ENCODE measurements at regions not wholly inside any gene's neighbourhood (a gene's known extent, or its start where the extent isn't known, plus 50 kb on each side); places are given as distances from the start of the nearest gene placed in this dataset.

DNA sequence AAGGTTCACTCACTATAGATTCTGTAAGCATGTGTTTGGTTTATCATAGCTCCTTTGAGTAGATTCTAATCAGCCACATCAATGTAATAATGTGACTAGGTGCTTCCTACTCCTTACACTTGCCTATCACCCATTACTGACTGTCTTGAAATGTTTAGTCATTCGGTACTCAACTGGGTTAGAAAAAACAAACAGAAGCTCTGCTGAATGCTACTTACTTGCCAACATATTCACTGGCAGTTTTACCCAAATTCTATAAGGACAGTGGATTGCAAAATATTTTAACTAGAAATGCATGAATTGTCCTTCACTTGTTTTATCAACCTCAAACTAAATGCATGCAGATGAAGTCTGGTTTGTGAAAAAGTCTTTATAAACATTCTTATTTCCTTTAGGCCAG lies 352.1 kb upstream of the ALCAM start:
- no peak for DNase-seq (ENCODE audit: low spot score)

DNA sequence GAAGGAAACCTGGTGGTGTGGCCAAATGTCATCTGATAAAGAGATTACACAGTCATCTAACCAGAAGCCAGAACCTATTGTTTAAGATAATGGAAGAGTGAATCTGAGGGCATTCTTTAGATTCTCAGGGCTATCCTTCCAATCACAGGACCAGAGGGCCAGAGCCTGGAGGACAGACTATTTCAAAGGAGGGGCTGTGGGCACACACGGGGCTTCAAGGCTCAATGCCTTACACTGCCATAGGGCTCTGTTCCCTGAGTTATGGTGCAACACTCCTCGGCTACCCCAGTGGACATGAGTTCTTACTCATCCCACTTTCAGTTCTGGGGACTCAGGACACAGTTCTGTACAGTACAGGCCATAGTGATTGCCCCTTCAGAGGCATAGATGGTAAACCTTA lies 343.9 kb upstream of the ALCAM start:
- no peak for DNase-seq (ENCODE audit: low spot score)

DNA sequence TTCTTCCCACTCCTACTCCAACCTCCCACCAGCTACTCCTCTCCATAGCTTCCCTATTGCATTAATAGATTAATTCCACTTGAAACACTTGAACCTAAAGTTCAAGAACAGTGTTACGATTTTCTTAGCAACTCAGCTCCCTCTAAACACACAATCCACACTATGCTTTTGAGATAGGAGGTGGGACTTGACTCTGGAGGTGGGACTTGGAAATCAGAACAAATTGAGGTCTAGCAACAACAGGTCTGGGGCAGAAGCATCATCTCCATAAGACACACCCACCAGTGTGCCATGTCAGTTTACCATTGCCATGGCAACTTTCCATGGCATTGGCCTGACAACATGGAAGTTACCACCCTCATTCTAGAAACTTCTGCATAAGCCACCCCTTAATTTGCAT lies 336.5 kb upstream of the ALCAM start:
- no peak for DNase-seq (ENCODE audit: low spot score)

DNA sequence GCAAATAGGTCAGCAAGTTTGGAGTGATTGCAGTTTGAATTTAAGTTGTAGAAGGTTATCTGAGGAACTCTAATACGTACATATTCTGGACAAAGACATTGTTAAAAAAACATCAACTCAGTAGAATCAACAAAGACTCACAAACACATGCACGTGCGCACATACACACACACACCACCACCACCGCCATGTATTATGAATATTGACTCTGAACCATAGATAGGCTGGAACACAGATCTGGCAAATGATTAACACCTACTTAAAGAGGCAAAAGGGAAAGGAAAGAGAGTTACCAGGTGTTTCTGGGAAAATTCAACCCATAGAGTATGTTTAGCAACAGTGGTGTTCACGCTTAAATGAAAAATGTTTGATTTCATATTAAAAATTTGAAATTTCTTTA lies 334.2 kb upstream of the ALCAM start:
- no peak for DNase-seq (ENCODE audit: low spot score)

DNA sequence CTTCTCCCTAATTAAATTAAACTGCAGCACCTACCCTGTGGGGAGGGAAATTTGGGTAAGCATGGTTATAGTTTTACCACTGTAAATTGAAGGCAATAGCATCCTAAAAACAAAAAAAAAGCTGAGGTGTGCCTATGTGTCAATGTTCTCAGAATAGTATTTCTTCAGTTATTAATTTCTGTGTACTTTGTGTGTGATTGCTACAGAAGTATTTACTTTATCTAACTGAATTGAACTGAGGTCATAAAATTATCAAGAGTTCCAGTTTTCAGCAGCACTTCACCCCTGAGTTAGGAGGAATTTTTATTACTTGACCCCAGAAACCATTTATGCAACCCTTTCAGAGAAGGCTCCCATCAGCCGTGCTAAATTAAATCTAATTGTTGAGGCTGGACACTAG lies 333.6 kb upstream of the ALCAM start:
- no peak for DNase-seq (ENCODE audit: low spot score)

DNA sequence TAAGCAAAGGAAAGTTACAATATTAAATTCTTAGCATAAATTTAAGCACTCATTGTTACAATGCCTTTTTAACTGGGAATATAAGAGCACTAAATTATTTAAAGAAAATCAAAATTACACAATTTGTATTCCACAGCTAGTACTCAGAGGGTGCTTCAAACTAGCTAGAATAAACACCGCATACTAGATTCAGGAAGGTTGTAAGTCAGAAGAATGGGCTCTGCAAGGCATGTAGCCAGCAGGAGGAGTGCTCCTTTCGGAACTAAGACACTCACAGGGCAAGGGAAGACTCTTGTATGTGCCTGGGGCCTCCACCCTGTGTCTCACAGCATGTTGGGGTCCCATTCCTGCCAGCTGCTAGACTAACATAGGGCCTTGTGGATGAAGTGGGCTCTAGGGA lies 327.7 kb upstream of the ALCAM start:
- no peak for DNase-seq (ENCODE audit: low spot score)

DNA sequence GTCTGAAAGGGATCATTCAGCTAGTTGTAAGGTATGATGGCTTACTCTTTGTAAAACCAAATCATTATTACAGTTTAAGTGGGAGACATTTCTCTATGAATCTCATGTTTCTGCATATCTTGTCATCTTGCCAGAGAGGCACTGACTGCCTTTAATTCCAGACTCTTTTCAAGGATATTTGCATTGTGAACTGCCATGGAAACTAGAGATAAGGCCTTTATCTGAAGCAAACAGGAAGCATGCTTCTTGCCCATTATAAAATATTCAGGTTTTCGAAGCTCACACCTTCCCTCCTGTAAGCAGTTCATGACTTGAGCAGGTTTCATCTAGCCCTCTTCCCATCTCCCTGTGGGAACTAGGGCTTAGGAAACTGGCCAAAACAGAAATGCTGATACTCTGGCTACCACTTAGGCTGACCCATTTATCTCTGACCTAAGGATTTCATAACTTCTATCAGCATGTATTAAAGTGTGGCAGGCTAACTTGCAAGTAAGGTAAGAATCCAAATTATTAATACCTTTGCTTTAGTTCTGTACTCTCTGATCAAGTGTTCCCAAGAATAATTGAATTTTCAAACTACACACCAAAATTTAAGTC lies 326.6 kb upstream of the ALCAM start:
- DNase-seq (ENCODE audit: low spot score) = no peak

DNA sequence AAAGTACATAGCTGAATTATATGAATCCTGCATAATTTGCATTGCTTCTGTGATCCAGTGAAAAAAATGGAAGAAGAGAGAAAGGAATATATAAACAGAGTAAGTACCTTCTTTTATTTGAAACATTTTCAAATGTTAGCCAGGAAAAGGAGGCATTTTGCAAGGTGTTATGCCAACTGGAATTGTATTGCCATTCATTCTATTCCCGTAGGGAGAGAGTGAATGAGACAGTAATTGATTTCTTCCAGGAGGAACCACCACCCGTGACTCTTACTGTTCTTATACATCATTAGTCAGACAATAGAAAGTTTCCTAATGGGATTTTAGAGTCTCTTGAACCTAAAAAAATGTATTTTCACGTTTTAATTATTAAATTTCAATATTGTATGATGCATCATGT lies 324.1 kb upstream of the ALCAM start:
- no peak for DNase-seq (ENCODE audit: low spot score)

DNA sequence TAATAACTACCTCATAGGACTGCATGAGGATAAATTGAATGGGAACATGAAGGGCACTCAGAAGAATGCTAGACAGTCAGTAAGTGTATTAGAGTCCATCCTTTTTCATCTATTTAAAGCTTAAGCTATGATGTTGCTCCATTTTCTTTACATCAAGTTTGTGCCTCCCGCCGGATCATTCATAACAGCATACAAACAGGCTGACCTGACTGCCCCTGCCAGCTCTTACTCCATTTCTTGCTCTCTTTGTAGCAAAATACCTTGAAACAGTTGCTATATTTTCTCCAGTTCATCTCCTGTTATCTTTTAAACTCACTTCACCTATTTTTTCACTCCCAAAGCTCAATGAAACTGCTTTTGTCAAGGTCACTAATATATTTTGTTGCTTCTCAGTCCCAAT lies 315.6 kb upstream of the ALCAM start:
- no peak for DNase-seq (ENCODE audit: low spot score)

DNA sequence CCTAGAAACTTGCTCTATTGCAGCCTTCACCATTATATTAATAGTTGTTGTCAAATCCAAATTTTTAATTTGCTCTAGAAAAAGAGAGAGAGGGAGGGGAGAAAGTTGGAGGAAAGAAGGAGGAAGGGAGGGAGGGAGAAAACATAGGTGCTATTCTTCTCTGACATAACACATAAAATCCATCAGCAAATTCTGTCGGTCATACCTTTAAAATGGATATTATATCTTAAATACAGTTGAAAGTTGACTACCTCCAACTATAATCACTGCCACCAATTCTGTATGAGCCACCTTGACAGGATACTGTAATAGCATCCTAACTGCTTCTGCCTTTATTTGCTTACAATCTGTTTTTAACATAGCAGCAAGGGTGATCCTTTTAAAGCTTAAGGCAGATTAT lies 314.7 kb upstream of the ALCAM start:
- DNase-seq (ENCODE audit: low spot score) = no peak

DNA sequence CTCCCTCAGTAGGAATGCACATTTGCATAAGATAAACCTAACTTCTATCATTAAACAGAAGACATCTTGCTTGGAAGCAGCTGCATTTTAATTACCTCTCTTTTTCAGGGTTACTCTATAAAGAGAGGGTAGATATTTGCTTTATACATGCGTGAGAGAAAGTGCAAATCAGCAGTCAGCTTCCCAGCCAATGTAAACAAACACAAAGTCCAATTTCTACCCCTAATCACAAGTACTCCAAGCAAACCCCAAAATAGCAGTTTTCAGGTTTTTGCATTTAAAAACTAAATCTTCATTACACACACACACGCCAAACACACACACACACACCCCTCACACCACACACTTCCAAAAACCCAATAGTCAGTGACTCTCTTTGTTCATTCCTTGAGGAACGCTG lies 303.9 kb upstream of the ALCAM start:
- DNase-seq (ENCODE audit: low spot score) = no peak

DNA sequence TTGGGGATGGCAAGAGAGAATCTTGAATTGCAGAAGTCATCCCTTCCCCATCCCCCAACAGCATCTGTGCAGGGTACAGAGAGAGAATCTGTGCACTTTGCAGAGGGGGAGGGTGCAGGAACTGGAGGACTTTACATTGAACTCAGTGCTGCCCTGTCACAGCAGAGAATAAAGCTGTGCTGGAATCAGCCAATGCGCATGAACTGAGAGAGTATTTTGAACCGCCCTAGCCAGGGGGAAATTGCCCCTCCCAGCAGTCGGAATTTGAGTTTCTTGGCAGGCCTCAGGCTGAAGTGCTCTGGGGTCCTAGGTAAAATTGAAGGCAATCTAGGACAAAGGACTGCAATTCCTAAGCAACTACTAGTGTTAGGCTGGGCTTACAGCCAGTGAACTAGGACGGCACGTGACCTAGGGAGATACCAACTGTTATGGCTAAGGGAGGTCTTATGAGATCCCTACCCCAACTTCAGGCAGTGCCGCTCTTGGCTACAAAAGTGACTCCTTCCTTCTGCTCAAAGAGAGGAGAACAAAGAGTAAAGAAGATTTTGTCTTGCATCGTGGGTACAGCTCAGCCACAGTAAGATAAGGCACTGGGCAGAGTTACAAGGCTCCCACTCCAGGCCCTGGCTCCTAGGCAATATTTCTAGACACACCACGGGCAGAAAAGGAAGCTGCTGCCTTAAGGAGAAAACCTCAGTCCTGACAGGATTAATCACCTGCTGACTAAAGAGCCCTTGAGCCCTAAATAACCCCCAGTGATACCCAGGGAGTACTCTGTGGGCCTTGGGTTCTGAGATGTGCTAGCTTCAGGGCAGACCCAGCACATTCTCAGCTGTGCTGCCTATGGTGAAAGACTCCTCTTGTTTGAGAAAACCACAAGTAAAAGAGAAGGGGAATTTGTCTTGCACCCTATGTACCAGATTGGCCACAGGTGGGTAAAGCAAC lies 300.5 kb upstream of the ALCAM start:
- no peak for DNase-seq (ENCODE audit: low spot score)

DNA sequence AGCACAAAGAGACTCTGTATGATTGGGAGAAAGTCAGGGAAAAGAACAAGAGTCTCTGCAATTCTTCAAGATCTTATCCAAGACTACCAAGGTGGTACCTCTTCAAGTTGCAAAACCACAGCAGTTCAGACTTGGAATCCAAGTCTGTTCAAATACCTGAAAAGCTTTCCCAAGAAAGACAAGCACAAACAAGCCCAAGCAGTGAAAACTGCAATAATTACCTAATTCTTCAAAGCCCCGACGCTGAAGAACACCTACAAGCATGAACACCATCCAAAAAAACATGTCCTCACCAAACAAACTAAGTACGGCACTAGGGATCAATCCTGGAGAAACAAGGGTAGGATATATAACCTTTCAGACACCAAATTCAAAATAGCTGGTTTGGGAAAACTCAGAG lies 299.3 kb upstream of the ALCAM start:
- DNase-seq (ENCODE audit: low spot score) = no peak

DNA sequence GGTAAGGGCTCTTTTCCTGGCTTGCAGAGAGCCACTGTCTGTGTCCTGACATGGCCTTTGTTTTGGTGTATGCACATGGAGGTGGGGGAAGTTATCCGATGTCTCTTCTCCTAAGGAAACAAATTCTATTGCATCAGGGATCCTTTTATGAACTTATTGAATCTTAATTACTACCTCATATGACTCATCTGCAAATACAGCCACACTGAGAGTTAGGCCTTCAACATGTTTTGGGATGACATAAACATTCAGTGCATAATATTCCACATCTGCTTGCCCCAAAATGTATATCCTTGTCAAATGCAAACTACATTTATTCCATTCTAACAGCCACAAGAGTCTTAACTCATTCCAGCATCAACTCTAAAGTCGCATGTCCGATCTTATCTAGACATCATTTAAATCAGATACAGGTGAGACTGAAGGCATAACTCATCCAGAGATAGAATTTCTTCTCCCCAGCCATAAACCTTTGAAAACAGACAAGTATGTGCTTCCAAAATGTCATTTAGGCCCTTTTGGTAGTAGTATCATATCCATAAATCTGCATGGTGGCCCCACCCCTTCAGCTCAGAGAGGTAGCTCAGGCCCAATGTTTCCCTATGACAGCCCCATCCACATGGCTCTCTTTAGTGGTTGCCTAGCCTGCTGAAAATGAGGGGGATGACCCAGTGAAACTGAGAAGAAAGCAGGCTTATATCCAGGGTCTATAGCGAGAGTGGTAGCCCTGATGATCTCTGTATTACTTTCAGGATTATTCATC lies 289.5 kb upstream of the ALCAM start:
- no peak for DNase-seq (ENCODE audit: low spot score)

DNA sequence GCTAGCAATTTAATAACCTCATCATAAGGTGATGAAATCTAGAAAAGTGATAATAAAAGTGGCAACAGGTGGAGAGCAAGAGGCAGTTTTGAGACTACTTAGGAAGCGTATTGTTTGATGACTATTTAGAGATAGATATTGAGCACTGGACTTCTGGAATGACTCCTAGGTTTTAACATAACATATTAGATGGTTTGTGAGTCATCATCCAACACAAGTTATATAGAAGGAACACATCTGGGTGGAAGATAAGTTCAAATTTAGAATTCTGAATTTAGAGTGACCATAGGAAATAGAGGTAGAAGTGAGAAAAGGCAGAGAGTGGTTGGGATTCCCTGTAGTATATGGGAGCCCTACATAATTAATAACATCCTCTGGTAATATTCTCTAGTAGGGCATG lies 282.8 kb upstream of the ALCAM start:
- DNase-seq (ENCODE audit: low spot score) = no peak

DNA sequence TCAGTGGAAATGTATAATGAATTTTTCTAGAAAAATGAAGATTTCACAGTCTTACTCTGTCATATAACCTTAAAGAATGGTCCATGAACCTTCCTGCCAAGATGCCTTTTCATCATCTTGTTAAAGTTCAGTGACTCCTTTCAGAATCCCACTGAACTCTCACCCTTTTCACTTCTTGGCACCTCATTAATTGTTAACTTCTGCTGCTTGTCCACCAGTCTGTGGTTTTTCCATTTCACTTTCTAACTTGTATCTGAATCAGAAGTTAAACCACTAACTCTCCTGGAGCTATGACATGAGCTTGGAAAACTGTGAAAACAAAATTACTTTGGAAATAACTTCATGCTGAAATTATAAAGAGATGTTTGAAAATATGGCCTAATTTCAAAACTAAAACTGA lies 281.2 kb upstream of the ALCAM start:
- DNase-seq (ENCODE audit: low spot score) = no peak

DNA sequence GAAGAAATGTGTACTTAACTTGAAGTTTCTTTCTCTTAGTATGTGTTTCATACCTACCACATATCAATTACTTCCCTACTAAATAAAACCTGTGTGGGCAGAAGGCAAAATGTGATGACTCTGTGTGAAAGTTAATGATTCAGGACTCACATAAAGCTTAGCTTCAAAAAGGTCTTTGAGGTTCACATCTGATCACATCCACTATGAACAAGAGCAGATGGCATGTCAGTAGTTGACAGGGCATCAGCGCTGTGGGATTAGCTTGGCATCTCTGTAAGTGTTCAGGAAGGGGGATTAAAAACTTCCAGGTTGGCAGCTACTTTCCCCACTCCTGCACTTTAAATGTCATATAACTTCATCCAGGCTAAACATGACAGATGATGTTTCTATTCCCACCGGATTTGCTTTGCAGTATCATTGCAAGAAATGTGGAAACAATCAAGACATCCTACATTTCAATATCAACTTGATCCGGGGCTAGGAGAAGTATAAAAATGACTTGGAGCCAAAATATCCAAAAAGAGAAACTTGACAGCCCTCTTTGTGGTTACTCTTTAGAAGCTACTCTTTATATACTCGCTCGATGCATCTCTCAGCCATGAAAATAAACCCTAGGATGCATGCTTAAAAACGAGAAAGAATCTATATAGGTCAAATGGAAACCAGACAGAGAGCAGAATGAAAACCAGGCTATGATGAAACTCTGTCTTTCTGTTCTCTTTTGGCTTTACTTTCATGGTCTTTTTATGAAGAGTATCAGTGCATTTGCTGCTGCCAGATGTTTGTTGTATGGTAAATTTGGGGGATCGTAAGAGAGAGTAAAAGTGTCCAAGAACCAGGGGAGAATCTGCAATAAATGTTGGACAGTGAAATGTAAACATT lies 273.1 kb upstream of the ALCAM start:
- DNase-seq (ENCODE audit: low spot score) = no peak

DNA sequence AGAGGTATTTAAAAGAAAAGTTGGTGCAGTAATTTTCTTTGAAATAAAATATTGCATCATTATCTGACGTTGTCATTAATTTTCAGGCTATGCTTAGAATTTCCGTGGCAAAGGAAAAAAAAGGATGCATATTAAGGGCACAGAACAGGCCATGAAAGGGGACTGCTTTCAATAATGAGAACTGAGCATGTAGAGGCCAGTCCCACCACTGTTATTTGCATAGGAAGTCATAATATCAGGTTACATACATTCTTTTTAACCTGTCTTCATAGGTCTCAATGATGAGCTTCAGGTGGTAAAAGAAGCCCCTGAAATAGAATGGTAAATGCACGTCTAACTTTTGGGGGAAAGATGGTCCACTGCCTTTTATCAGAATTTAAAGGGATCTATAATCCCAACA lies 272.1 kb upstream of the ALCAM start:
- DNase-seq (ENCODE audit: low spot score) = no peak

DNA sequence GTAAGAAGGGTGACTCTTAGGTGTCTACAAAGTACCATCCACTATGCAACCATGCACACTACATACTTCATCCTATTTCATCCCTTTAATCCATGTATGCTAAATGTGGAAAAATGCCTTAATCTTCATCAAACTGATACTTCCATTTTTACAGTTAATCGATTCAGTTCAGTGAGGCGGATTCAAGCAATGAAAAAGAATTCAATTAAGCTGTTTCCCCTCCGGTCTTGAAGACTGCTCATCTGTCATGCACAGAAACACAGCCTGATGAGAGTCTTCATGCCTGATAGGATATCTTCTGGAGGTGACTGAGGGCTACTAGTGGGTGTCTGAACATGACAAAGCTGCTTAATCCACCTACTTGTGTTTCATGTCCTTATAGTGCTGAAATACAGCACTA lies 270.6 kb upstream of the ALCAM start:
- DNase-seq (ENCODE audit: low spot score) = no peak

DNA sequence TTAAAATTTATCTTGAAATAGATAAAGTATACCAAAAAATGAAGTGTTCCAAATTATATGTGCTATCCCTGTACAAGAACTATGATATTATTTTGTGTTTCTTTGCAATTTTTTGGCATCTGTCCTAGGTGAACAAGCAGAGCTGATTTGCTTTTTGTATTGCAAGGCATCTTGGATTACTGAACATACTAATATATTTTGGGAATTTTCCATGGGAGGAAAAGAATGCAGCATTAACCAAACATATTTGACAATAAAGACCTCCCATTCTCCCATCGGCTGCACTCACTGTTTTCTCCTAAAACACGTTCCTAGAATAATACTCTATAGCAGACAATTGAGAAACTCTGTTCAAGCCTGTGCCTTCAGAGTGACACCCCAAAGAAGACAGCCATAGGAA lies 265.1 kb upstream of the ALCAM start:
- no peak for DNase-seq (ENCODE audit: low spot score)

DNA sequence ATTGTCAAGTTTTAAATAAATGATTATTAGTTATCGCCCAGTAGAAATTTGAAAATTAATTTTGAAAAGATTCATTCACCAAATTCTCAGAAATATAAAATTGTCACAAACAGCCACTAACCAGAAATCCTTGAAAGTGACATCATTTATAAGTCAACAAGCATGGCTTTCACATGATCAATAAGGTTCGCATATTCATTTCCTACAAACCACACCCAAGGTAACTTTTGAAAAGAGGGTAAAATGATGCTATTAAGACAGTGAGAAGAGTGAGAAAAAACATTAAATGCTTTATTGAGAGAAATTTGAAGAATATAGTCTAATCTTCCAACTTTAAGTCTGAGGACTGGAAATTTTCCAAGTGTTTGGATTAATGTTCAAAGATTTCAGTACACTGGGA lies 263.6 kb upstream of the ALCAM start:
- DNase-seq (ENCODE audit: low spot score) = no peak

DNA sequence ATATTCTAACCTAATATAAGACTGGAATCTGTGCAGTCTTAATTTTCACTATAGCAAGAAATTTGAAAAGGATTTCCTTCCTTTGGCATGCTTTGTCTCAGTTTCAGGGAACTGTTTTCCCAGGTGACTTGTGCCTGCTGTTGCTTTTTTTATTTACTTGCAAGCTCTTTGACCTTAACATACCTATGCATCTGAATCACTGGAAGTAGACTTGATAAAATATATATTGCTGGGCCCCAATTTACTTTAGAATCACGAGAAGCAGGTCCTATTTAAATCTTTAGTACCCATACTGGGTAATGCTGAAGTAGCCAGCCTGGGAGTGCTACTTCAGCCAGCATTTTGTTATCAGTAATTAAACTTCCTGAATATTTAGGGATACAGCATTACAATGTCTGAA lies 257.9 kb upstream of the ALCAM start:
- no peak for DNase-seq (ENCODE audit: low spot score)

All from HuH-7 (cell line).